Fibroblast of lung (primary cell): ENCODE measurements at regions not wholly inside any gene's neighbourhood (a gene's known extent, or its start where the extent isn't known, plus 50 kb on each side); places are given as distances from the start of the nearest gene placed in this dataset.

Source experiments
- DNase-seq, 2 donors: peaks; one replicate each; pipeline versions ENCODE4 v3.0.0 to v3.0.0-alpha.2; 2010; ENCODE audit warnings: low read depth in 2 of 2
- H2AFZ ChIP-seq: 2 replicates; pipeline ENCODE4 v1.5.1; 2012; ENCODE audit warnings: low read length, control low read depth, inconsistent platforms
- H3K27ac ChIP-seq: 2 replicates; pipeline ENCODE4 v1.5.1; 2011; ENCODE audit warnings: low read length, control low read depth; ENCODE audit not compliant: insufficient read depth
- H3K27me3 ChIP-seq: 2 replicates; pipeline ENCODE4 v1.5.1; 2011; ENCODE audit warnings: mild to moderate bottlenecking, low read length; ENCODE audit not compliant: control insufficient read depth, insufficient read depth
- H3K36me3 ChIP-seq: 2 replicates; pipeline ENCODE4 v1.5.1; 2011; ENCODE audit warnings: low read length; ENCODE audit not compliant: control insufficient read depth, insufficient read depth
- H3K4me1 ChIP-seq: 2 replicates; pipeline ENCODE4 v1.5.1; 2011; ENCODE audit warnings: low read length; ENCODE audit not compliant: control insufficient read depth, insufficient read depth; ENCODE audit errors: extremely low read depth
- H3K4me2 ChIP-seq: 2 replicates; pipeline ENCODE4 v1.5.1; 2011; ENCODE audit warnings: low read length, control low read depth; ENCODE audit not compliant: insufficient read depth; ENCODE audit errors: extremely low read depth
- H3K4me3 ChIP-seq, 4 experiments: fragments of 200-600 bp in 1 of 4; sonication (generic) in 1 of 4; replicated peaks in 1 of 4; 2 replicates each; pipeline ENCODE4 v1.5.1; 2011 to 2016; ENCODE audit warnings: low read length in 4 of 4, low read depth in 3 of 4, mild to moderate bottlenecking in 3 of 4, control low read depth in 2 of 4, inconsistent platforms in 1 of 4, mixed read lengths in 1 of 4; ENCODE audit not compliant: insufficient read depth in 1 of 4; ENCODE audit errors: control extremely low read depth in 1 of 4
- H3K79me2 ChIP-seq: 2 replicates; pipeline ENCODE4 v1.5.1; 2012; ENCODE audit warnings: mild to moderate bottlenecking, low read length, inconsistent platforms; ENCODE audit not compliant: control insufficient read depth, insufficient read depth
- H3K9ac ChIP-seq: 2 replicates; pipeline ENCODE4 v1.5.1; 2011; ENCODE audit warnings: mild to moderate bottlenecking, low read length, control low read depth; ENCODE audit not compliant: insufficient read depth
- H3K9me3 ChIP-seq: 2 replicates; pipeline ENCODE4 v1.5.1; 2012; ENCODE audit warnings: low read depth, low read length; ENCODE audit not compliant: control insufficient read depth, insufficient read depth
- H4K20me1 ChIP-seq: 2 replicates; pipeline ENCODE4 v1.5.1; 2011; ENCODE audit warnings: low read length; ENCODE audit not compliant: control insufficient read depth, insufficient read depth; ENCODE audit errors: extremely low read depth
- EZH2 ChIP-seq: IDR thresholded peaks from 2 replicates; pipeline ENCODE4 v1.5.1; 2012; ENCODE audit warnings: low read length, control low read depth, mild to moderate bottlenecking; ENCODE audit errors: missing control alignments
- TF ChIP-seq, protein P1 (sequence below), 2 donors: IDR thresholded peaks in 1 of 2; conservative IDR thresholded peaks in 1 of 2; 1 replicate in 1 of 2; 2 replicates in 1 of 2; pipeline ENCODE4 v1.5.1; 2011 to 2012; ENCODE audit warnings: low read length in 2 of 2, control low read depth in 1 of 2, inconsistent platforms in 1 of 2, low read depth in 1 of 2, mild to moderate bottlenecking in 1 of 2

DNA sequence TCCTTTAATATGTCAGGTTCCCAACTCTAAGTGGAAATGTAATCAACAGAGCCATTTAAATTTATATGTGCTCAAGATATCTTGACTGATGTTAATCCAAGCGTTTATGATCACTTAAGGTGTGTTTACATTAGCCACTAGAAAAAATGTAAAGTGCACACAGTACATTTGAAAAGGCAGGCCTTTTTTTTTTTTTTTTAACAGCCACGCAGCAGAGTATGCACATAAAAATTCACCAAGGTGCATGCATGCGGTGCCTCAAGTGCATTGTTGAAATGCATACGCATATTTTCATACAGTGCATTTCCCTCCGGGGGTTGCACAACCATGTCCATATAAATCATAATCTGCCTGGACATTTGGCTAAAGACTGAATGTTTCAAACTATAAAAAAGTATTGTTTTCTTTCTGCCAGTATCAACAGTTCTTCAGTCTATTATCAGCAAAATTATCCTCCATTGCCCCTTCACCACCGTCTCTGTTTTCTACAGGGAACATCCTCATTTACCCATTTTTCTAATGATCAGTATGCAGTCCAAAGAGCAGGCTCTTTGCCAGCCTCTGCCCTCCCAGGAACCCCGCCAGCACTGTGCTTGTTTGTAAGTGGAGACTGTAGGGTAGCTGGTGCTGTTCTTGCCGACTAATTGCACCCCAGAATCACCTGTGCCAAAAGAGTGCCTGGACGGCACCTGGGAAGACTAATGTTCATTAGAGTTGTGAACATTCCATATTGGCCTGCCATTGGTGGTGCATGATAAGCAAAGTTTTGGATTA lies 611.2 kb upstream of the CFAP20DC start:
- peak in 1 of 2 donors; percentile 30 for DNase-seq
- no peaks in the 10 kb centered on the region for H3K36me3 ChIP-seq
- no peaks in the 10 kb centered on the region for H3K27me3 ChIP-seq
- TF ChIP-seq, protein P1, sequence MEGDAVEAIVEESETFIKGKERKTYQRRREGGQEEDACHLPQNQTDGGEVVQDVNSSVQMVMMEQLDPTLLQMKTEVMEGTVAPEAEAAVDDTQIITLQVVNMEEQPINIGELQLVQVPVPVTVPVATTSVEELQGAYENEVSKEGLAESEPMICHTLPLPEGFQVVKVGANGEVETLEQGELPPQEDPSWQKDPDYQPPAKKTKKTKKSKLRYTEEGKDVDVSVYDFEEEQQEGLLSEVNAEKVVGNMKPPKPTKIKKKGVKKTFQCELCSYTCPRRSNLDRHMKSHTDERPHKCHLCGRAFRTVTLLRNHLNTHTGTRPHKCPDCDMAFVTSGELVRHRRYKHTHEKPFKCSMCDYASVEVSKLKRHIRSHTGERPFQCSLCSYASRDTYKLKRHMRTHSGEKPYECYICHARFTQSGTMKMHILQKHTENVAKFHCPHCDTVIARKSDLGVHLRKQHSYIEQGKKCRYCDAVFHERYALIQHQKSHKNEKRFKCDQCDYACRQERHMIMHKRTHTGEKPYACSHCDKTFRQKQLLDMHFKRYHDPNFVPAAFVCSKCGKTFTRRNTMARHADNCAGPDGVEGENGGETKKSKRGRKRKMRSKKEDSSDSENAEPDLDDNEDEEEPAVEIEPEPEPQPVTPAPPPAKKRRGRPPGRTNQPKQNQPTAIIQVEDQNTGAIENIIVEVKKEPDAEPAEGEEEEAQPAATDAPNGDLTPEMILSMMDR (conservative IDR thresholded peaks at IDR 0.05 in 1 of 2, IDR thresholded peaks at IDR 0.05 in 1 of 2; ENCODE audit: low read depth in 1 of 2, low read length in 2 of 2), result no peak
- TF ChIP-seq EZH2, result no peak
- H3K9ac ChIP-seq, result no peak overlapping the region
- H2AFZ ChIP-seq, result no peak overlapping the region
- no peak overlapping the region for H3K4me3 ChIP-seq
- no peaks in the 10 kb centered on the region for H3K79me2 ChIP-seq
- H3K9me3 ChIP-seq, result no peaks in the 10 kb centered on the region
- H4K20me1 ChIP-seq, result no peaks in the 10 kb centered on the region
- H3K27ac ChIP-seq, result no peak overlapping the region
- no peaks in the 10 kb centered on the region for H3K4me1 ChIP-seq
- no peak overlapping the region for H3K4me2 ChIP-seq

DNA sequence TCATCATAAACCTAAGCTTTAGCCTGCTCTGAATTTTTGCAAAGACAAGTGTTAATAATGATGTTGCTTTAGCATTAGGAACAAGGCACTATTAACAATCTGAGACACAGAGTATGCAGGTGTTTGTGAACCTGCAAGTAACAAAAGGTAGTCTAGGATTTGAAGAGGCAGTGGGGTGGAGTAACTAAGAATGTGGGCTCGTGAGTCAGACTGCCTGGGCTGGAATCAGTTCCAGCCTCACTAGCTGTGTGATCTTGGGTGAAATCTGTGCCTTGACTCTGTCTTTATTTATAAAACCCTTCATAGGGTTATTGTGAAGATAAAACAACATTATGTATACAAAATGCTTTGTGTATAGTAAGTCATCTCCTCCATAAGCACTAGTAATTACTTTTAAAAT lies 610.6 kb upstream of the CFAP20DC start:
- no peak overlapping the region for H3K27ac ChIP-seq
- no peak overlapping the region for H3K4me2 ChIP-seq
- H3K27me3 ChIP-seq, result no peaks in the 10 kb centered on the region
- no peaks in the 10 kb centered on the region for H3K79me2 ChIP-seq
- H3K9ac ChIP-seq, result no peak overlapping the region
- H3K36me3 ChIP-seq, result no peaks in the 10 kb centered on the region
- H3K4me1 ChIP-seq, result no peaks in the 10 kb centered on the region
- H4K20me1 ChIP-seq, result no peaks in the 10 kb centered on the region
- H2AFZ ChIP-seq, result no peak overlapping the region
- peak; percentile 18 to 28 for DNase-seq
- H3K9me3 ChIP-seq, result no peaks in the 10 kb centered on the region
- H3K4me3 ChIP-seq, result no peak overlapping the region
- TF ChIP-seq, protein P1 (conservative IDR thresholded peaks at IDR 0.05 in 1 of 2, IDR thresholded peaks at IDR 0.05 in 1 of 2; ENCODE audit: low read depth in 1 of 2, low read length in 2 of 2), result no peak
- TF ChIP-seq EZH2, result no peak

DNA sequence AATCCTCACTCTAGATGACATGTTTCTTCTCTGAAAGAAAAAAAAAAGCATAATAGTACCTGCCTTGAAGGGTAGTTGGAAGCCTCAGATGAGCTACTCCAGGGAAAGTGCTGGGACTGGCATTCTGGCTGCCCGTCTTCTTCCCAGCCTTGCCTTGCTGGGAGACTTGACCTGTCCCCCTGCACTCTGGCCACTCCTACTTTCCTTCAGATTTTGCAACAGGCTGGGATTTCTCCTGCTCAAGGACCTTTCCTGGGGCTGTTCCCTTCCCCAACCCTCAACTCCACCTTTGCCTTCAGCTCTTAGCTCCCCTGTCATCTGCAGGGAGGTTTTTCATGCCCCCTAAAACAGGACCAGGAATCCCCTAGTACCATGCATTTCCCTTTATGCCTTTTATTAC lies 609.9 kb upstream of the CFAP20DC start:
- H3K4me1 ChIP-seq, result no peaks in the 10 kb centered on the region
- H3K9me3 ChIP-seq, result no peaks in the 10 kb centered on the region
- H3K4me2 ChIP-seq, result no peak overlapping the region
- H2AFZ ChIP-seq, result no peak overlapping the region
- H3K27ac ChIP-seq, result no peak overlapping the region
- no peaks in the 10 kb centered on the region for H4K20me1 ChIP-seq
- no peak for TF ChIP-seq EZH2
- TF ChIP-seq, protein P1 (conservative IDR thresholded peaks at IDR 0.05 in 1 of 2, IDR thresholded peaks at IDR 0.05 in 1 of 2; ENCODE audit: low read depth in 1 of 2, low read length in 2 of 2), result no peak
- H3K4me3 ChIP-seq, result no peak overlapping the region
- no peak for DNase-seq
- no peak overlapping the region for H3K9ac ChIP-seq
- H3K27me3 ChIP-seq, result no peaks in the 10 kb centered on the region
- H3K79me2 ChIP-seq, result no peaks in the 10 kb centered on the region
- no peaks in the 10 kb centered on the region for H3K36me3 ChIP-seq
